ENCODE measurements at regions not wholly inside any gene's neighbourhood (a gene's known extent, or its start where the extent isn't known, plus 50 kb on each side); places are given as distances from the start of the nearest gene placed in this dataset.
A peak's percentile ranks its signal among the peaks of the same experiment; 100 is the strongest.

- H4K8ac ChIP-seq (ENCODE audit: extremely low read depth, insufficient read depth, low read length): no peak overlapping the region
- POLR2A ChIA-PET (ENCODE audit: partially characterized antibody): interaction anchor here (1.1 to 2.1 kb wide), 3 partner anchors 10 to 12 kb away, joined by 3 to 9 read pairs (median 4); no protein-coding TSS in a partner anchor
Observed at GRCh38 chr21:31570824-31571566, 88.5 kb upstream of the SOD1 start.

More at GRCh38 chr21:31570824-31571566, 88.5 kb upstream of the SOD1 start:
- DNase-seq (ENCODE audit: low read depth in 1 of 2, low spot score in 2 of 2) (no peak), FAIRE-seq (no peak)
- TF ChIP-seq FOSL1 (IDR thresholded peaks at IDR 0.05; ENCODE audit: insufficient read depth, low read depth, low read length): no peak
- peak; percentile 38; the same call in 1 of the 2 replicates for TF ChIP-seq TEAD4 (IDR thresholded peaks at IDR 0.05; ENCODE audit: low read depth, low read length)
- Histone ChIP-seq H2BK20ac (ENCODE audit: low read length) (no peak overlapping the region), H3K27ac (ENCODE audit: low read depth, low read length) (no peak overlapping the region), H3K23ac (ENCODE audit: insufficient read length) (no peak overlapping the region), H4K5ac (ENCODE audit: insufficient read length, low read depth, low read length) (no peak overlapping the region), H2BK5ac (ENCODE audit: low read depth, low read length) (no peak overlapping the region), H3K36me3 (ENCODE audit: control insufficient read depth in 2 of 4, insufficient read depth in 4 of 4, low read length in 3 of 4) (no peaks in the 10 kb centered on the region), H3K79me1 (ENCODE audit: low read depth, low read length) (no peaks in the 10 kb centered on the region), H3K23me2 (ENCODE audit: low read depth, low read length) (no peaks in the 10 kb centered on the region), H3K18ac (ENCODE audit: extremely low read depth, low read length) (no peak overlapping the region; the same call in 1 of the 2 replicates), H3K4me3 (ENCODE audit: extremely low read depth in 1 of 4, insufficient read depth in 2 of 4, low read depth in 3 of 4, low read length in 4 of 4) (no peak overlapping the region), H3K56ac (replicated peaks; ENCODE audit: insufficient read length, low read depth, low read length) (no peak overlapping the region), H2AK5ac (ENCODE audit: low read depth, low read length) (no peak overlapping the region), H2BK12ac (ENCODE audit: low read depth, low read length) (no peak overlapping the region; the same call in 1 of the 2 replicates), H3K4ac (replicated peaks; ENCODE audit: insufficient read length, low read depth, low read length) (no peak overlapping the region), H3K4me2 (ENCODE audit: insufficient read depth in 1 of 2, low read depth in 2 of 2, low read length in 2 of 2) (no peak overlapping the region), H2BK15ac (ENCODE audit: low read length) (no peak overlapping the region), H4K20me1 (replicated peaks in 1 of 2; ENCODE audit: control insufficient read depth in 1 of 2, insufficient read depth in 2 of 2, low read length in 2 of 2) (no peaks in the 10 kb centered on the region), H4K91ac (replicated peaks; ENCODE audit: insufficient read length, low read length) (no peak overlapping the region), H3K9ac (replicated peaks in 1 of 4; ENCODE audit: extremely low read depth in 1 of 4, low read depth in 3 of 4, low read length in 3 of 4) (no peak overlapping the region), H2AFZ (ENCODE audit: low read length) (no peak overlapping the region), H3K4me1 (replicated peaks in 1 of 4; ENCODE audit: control insufficient read depth in 3 of 4, insufficient read depth in 4 of 4, low read length in 3 of 4) (peaks cover 0 to 8% (median 6%) of the 10 kb centered on the region in 4 experiments; a peak in 5 of 7 replicates), H3K14ac (ENCODE audit: insufficient read length) (no peak overlapping the region), H3K9me3 (ENCODE audit: insufficient read depth in 2 of 2, low read depth in 1 of 2, low read length in 1 of 2) (0 out of 4 replicates have a peak, but pooled peaks cover 0 to 3% of the 10 kb centered on the region in 2 experiments), H3K79me2 (ENCODE audit: control insufficient read depth in 1 of 2, insufficient read depth in 2 of 2, low read length in 2 of 2) (no peaks in the 10 kb centered on the region), H2BK120ac (replicated peaks; ENCODE audit: low read depth, low read length) (no peak overlapping the region), H3K27me3 (replicated peaks in 1 of 4; ENCODE audit: control insufficient read depth in 3 of 4, extremely low read depth in 1 of 4, insufficient read depth in 3 of 4, low read length in 3 of 4) (no peaks in the 10 kb centered on the region)
- CTCF ChIA-PET (ENCODE audit: partially characterized antibody): interaction anchor here (0.6 to 3.2 kb wide), 14 partner anchors 9 to 112 kb away, joined by 3 to 30 read pairs (median 4); no protein-coding TSS in a partner anchor
- 83% methylated on average over 8 of the region's 8 CpGs; no CpG with 5 or more reads in 1 of the 2 experiments for WGBS, 2 experiments (ENCODE audit: extremely low coverage in 1 of 2, insufficient coverage in 1 of 2, insufficient read length in 1 of 2, insufficient replicate concordance in 2 of 2, low coverage in 1 of 2, low lambda C conversion rate in 2 of 2, missing lambda C conversion rate in 1 of 2)
